ENCODE measurements at regions not wholly inside any gene's neighbourhood (a gene's known extent, or its start where the extent isn't known, plus 50 kb on each side); places are given as distances from the start of the nearest gene placed in this dataset.

DNA sequence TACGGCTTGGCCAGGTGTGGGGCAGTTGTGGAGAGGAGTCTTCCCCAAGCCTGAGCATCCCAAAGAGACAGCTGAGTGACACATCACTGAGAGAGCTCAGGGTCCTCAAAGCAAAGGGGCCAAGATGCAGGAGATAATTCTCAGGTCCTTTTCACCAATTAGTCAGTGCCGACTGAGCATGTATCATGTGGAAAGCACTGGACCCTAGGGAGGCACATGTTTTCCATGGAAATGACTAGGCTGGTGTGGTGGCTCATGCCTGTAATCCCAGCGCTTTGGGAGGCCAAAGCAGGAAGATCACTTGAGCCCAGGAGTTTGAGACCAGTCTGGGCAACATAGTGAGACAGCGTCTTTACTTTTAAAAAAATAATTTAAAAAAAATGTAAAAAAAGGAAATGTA, 67.3 kb upstream of the PRPS1 start (continued):
- TF ChIP-seq, protein P1, sequence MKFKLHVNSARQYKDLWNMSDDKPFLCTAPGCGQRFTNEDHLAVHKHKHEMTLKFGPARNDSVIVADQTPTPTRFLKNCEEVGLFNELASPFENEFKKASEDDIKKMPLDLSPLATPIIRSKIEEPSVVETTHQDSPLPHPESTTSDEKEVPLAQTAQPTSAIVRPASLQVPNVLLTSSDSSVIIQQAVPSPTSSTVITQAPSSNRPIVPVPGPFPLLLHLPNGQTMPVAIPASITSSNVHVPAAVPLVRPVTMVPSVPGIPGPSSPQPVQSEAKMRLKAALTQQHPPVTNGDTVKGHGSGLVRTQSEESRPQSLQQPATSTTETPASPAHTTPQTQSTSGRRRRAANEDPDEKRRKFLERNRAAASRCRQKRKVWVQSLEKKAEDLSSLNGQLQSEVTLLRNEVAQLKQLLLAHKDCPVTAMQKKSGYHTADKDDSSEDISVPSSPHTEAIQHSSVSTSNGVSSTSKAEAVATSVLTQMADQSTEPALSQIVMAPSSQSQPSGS (IDR thresholded peaks at IDR 0.05; ENCODE audit: low read length) = no peak
- no peak for TF ChIP-seq EP300 (IDR thresholded peaks at IDR 0.05; ENCODE audit: borderline replicate concordance in 1 of 2, control insufficient read depth in 1 of 2, low read depth in 2 of 2, low read length in 2 of 2)

DNA sequence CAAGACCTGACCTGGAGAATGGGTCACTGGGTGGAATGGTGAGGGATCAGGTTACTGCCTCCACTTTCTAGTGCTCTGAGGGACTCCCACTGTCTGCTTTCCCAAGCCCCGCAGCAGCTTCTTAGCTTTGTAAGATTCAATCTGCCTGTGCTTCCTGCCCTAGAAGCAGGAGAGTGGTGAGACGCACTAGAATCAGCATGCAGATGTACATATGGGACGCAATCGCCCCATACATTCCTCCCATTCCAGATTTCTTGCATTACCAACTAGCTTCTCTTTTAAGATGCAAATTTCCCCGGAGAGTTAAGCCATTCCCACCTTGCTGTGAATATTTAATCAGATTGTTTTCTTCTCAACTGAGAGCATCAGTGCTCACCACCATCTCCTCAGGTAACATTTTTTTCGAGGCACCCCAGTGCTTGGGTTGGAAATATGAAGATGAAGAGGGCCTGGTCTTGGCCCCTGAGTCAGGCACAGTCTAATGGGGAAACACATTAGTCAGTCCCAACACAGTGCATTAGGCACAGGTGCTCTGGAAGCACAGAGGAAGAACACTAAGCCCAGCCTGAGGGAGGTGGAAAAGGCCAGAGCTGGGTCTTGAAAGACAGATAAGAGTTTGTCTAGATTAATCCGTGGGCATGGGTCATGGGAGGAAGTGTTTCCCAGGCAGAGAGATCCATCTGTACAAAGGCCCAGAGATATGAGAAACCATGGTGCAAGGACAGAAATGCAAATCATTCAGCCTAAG, 66.7 kb upstream of the PRPS1 start:
- WGBS (ENCODE audit: insufficient coverage, insufficient replicate concordance, low lambda C conversion rate, missing lambda C conversion rate) = 11% methylated on average over 7 of the region's 7 CpGs
- Histone ChIP-seq H3K27ac (ENCODE audit: control insufficient read depth, insufficient read depth) (no peak overlapping the region), H4K20me1 (ENCODE audit: control insufficient read depth, insufficient read depth) (no peaks in the 10 kb centered on the region), H3K4me3 (no peak overlapping the region), H3K79me2 (ENCODE audit: control insufficient read depth, insufficient read depth, low read length) (no peaks in the 10 kb centered on the region), H3K27me3 (replicated peaks in 1 of 2; ENCODE audit: control insufficient read depth in 2 of 2, insufficient read depth in 2 of 2, low read length in 1 of 2) (no peaks in the 10 kb centered on the region), H3K9me3 (replicated peaks; ENCODE audit: control insufficient read depth, insufficient read depth, low read length) (no peaks in the 10 kb centered on the region), H3K36me3 (ENCODE audit: control insufficient read depth in 2 of 2, insufficient read depth in 2 of 2, low read length in 1 of 2) (no peaks in the 10 kb centered on the region), H2AFZ (ENCODE audit: control insufficient read depth, low read depth, low read length) (no peak overlapping the region), H3K4me1 (ENCODE audit: control insufficient read depth, insufficient read depth, low read length) (no peaks in the 10 kb centered on the region), H3K4me2 (ENCODE audit: control insufficient read depth, insufficient read depth) (no peak overlapping the region), H3K9ac (ENCODE audit: control insufficient read depth, insufficient read depth, low read length) (no peak overlapping the region)
- CTCF ChIA-PET = interaction anchor here (0.6 kb wide), 1 partner anchor 93 kb away, joined by 3 read pairs; no protein-coding TSS in a partner anchor
- POLR2A ChIA-PET = no interaction called here
- DNase-seq (ENCODE audit: low read depth, low spot score) (no peak), FAIRE-seq (no peak), ATAC-seq (no peak)
- intact Hi-C loops (cut with micrococcal nuclease; ENCODE audit: unreplicated experiment) (no loop called here), in situ Hi-C loops (cut with MboI) (no loop called here)
- SMC1A ChIA-PET (ENCODE audit: uncharacterized antibody, unreplicated experiment) = interaction anchor here (1.4 kb wide), 1 partner anchor 26 kb away, joined by 3 read pairs; no protein-coding TSS in a partner anchor
- TF ChIP-seq, protein P2, sequence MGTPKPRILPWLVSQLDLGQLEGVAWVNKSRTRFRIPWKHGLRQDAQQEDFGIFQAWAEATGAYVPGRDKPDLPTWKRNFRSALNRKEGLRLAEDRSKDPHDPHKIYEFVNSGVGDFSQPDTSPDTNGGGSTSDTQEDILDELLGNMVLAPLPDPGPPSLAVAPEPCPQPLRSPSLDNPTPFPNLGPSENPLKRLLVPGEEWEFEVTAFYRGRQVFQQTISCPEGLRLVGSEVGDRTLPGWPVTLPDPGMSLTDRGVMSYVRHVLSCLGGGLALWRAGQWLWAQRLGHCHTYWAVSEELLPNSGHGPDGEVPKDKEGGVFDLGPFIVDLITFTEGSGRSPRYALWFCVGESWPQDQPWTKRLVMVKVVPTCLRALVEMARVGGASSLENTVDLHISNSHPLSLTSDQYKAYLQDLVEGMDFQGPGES (IDR thresholded peaks at IDR 0.05) = no peak
- TF ChIP-seq WRNIP1 (IDR thresholded peaks at IDR 0.05; ENCODE audit: borderline replicate concordance, low read depth, low read length) (no peak), ZZZ3 (IDR thresholded peaks at IDR 0.05; ENCODE audit: control insufficient read depth, insufficient read length, low read depth) (no peak), CBFB (IDR thresholded peaks at IDR 0.05; ENCODE audit: low read depth) (no peak), BCL11A (IDR thresholded peaks at IDR 0.05; ENCODE audit: low read depth, low read length) (no peak), PAX5 (IDR thresholded peaks at IDR 0.05; ENCODE audit: borderline replicate concordance, low read depth, low read length) (no peak), EZH2 (IDR thresholded peaks at IDR 0.05; ENCODE audit: borderline replicate concordance, control insufficient read depth, low read depth, low read length) (no peak)
- TF ChIP-seq, protein P3, sequence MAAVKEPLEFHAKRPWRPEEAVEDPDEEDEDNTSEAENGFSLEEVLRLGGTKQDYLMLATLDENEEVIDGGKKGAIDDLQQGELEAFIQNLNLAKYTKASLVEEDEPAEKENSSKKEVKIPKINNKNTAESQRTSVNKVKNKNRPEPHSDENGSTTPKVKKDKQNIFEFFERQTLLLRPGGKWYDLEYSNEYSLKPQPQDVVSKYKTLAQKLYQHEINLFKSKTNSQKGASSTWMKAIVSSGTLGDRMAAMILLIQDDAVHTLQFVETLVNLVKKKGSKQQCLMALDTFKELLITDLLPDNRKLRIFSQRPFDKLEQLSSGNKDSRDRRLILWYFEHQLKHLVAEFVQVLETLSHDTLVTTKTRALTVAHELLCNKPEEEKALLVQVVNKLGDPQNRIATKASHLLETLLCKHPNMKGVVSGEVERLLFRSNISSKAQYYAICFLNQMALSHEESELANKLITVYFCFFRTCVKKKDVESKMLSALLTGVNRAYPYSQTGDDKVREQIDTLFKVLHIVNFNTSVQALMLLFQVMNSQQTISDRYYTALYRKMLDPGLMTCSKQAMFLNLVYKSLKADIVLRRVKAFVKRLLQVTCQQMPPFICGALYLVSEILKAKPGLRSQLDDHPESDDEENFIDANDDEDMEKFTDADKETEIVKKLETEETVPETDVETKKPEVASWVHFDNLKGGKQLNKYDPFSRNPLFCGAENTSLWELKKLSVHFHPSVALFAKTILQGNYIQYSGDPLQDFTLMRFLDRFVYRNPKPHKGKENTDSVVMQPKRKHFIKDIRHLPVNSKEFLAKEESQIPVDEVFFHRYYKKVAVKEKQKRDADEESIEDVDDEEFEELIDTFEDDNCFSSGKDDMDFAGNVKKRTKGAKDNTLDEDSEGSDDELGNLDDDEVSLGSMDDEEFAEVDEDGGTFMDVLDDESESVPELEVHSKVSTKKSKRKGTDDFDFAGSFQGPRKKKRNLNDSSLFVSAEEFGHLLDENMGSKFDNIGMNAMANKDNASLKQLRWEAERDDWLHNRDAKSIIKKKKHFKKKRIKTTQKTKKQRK (IDR thresholded peaks at IDR 0.05; ENCODE audit: low read depth, low read length) = no peak
- TF ChIP-seq, protein P4, sequence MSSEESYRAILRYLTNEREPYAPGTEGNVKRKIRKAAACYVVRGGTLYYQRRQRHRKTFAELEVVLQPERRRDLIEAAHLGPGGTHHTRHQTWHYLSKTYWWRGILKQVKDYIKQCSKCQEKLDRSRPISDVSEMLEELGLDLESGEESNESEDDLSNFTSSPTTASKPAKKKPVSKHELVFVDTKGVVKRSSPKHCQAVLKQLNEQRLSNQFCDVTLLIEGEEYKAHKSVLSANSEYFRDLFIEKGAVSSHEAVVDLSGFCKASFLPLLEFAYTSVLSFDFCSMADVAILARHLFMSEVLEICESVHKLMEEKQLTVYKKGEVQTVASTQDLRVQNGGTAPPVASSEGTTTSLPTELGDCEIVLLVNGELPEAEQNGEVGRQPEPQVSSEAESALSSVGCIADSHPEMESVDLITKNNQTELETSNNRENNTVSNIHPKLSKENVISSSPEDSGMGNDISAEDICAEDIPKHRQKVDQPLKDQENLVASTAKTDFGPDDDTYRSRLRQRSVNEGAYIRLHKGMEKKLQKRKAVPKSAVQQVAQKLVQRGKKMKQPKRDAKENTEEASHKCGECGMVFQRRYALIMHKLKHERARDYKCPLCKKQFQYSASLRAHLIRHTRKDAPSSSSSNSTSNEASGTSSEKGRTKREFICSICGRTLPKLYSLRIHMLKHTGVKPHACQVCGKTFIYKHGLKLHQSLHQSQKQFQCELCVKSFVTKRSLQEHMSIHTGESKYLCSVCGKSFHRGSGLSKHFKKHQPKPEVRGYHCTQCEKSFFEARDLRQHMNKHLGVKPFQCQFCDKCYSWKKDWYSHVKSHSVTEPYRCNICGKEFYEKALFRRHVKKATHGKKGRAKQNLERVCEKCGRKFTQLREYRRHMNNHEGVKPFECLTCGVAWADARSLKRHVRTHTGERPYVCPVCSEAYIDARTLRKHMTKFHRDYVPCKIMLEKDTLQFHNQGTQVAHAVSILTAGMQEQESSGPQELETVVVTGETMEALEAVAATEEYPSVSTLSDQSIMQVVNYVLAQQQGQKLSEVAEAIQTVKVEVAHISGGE (CRISPR knock-in tag; IDR thresholded peaks at IDR 0.05) = no peak
- RAD21 ChIA-PET (ENCODE audit: unreplicated experiment) = no interaction called here
- no TSS peak for BruUV-seq (replicated peaks)
